Neuronal stem cell (in vitro differentiated cells): ENCODE measurements at regions not wholly inside any gene's neighbourhood (a gene's known extent, or its start where the extent isn't known, plus 50 kb on each side); places are given as distances from the start of the nearest gene placed in this dataset. TPM values are rescaled to one million over a fixed set of nuclear protein-coding genes. Genes with fewer than 3 reads are reported as not detected.
A peak's percentile ranks its signal among the peaks of the same experiment; 100 is the strongest.

Experiments
- DNase-seq: peaks from one replicate; pipeline ENCODE4 v3.0.0-alpha.2; 2013; ENCODE audit warnings: low spot score
- H2AFZ ChIP-seq: one replicate; pipeline ENCODE4 v1.6.1; 2013; ENCODE audit warnings: mild to moderate bottlenecking, low read length, inconsistent platforms
- H2AK5ac ChIP-seq: 2 replicates; pipeline ENCODE4 v1.6.1; 2013; ENCODE audit warnings: low read depth, mild to moderate bottlenecking, inconsistent platforms, low read length, moderate library complexity, mixed read lengths
- H2BK120ac ChIP-seq: 2 replicates; pipeline ENCODE4 v1.6.1; 2013; ENCODE audit warnings: low read depth, mild to moderate bottlenecking, inconsistent platforms, low read length, moderate library complexity, mixed read lengths
- H2BK12ac ChIP-seq: one replicate; pipeline ENCODE4 v1.6.1; 2013; ENCODE audit warnings: low read length, inconsistent platforms
- H2BK15ac ChIP-seq: 2 replicates; pipeline ENCODE4 v1.6.1; 2013; ENCODE audit warnings: mild to moderate bottlenecking, low read length, inconsistent platforms, mixed read lengths
- H2BK5ac ChIP-seq: one replicate; pipeline ENCODE4 v1.6.1; 2013; ENCODE audit warnings: inconsistent platforms, mild to moderate bottlenecking, low read length, moderate library complexity
- H3K14ac ChIP-seq: one replicate; pipeline ENCODE4 v1.6.1; 2013; ENCODE audit warnings: low read length, inconsistent platforms
- H3K18ac ChIP-seq: 2 replicates; pipeline ENCODE4 v1.6.1; 2013; ENCODE audit warnings: low read length, inconsistent platforms
- H3K23ac ChIP-seq: 2 replicates; pipeline ENCODE4 v1.6.1; 2013; ENCODE audit warnings: low read depth, mild to moderate bottlenecking, mixed read lengths, low read length, inconsistent platforms; ENCODE audit not compliant: poor library complexity
- H3K27ac ChIP-seq: replicated peaks from 3 replicates; pipeline ENCODE4 v1.5.1; 2013; ENCODE audit warnings: low read length, inconsistent platforms
- H3K27me3 ChIP-seq, 3 experiments: 2 replicates each; pipeline ENCODE4 v1.6.1; 2013; ENCODE audit warnings: low read length in 3 of 3, mild to moderate bottlenecking in 2 of 3, inconsistent platforms in 1 of 3, low read depth in 1 of 3, mixed read lengths in 1 of 3, moderate library complexity in 1 of 3; ENCODE audit not compliant: control insufficient read depth in 3 of 3, insufficient read depth in 3 of 3
- H3K36me3 ChIP-seq, 2 donors: replicated peaks in 1 of 2; 2 replicates each; pipeline ENCODE4 v1.6.1; 2013; ENCODE audit warnings: low read length in 2 of 2; ENCODE audit not compliant: control insufficient read depth in 2 of 2, insufficient read depth in 2 of 2
- H3K4ac ChIP-seq: 2 replicates; pipeline ENCODE4 v1.6.1; 2013; ENCODE audit warnings: inconsistent platforms, mild to moderate bottlenecking, low read length, moderate library complexity
- H3K4me1 ChIP-seq, 2 donors: 1 replicate in 1 of 2; 2 replicates in 1 of 2; pipeline ENCODE4 v1.6.1; 2013; ENCODE audit warnings: low read length in 2 of 2, low read depth in 1 of 2; ENCODE audit not compliant: control insufficient read depth in 2 of 2, insufficient read depth in 1 of 2
- H3K4me2 ChIP-seq: one replicate; pipeline ENCODE4 v1.6.1; 2013; ENCODE audit warnings: mild to moderate bottlenecking, low read length, inconsistent platforms; ENCODE audit not compliant: insufficient read depth, poor library complexity, severe bottlenecking
- H3K4me3 ChIP-seq, 2 donors: 2 replicates each; pipeline ENCODE4 v1.5.1; 2013; ENCODE audit warnings: low read length in 2 of 2, mild to moderate bottlenecking in 2 of 2, inconsistent platforms in 1 of 2, moderate library complexity in 1 of 2
- H3K79me1 ChIP-seq: one replicate; pipeline ENCODE4 v1.6.1; 2013; ENCODE audit warnings: low read depth, mild to moderate bottlenecking, inconsistent platforms, low read length, moderate library complexity
- H3K9ac ChIP-seq: one replicate; pipeline ENCODE4 v1.6.1; 2013; ENCODE audit warnings: mild to moderate bottlenecking, low read depth, low read length, inconsistent platforms; ENCODE audit not compliant: poor library complexity
- H3K9me3 ChIP-seq, 2 donors: replicated peaks in 1 of 2; 2 replicates each; pipeline versions ENCODE3 to v1.6.1; 2013; ENCODE audit warnings: low read length in 2 of 2, mild to moderate bottlenecking in 2 of 2, inconsistent platforms in 1 of 2, low read depth in 1 of 2, mixed read lengths in 1 of 2, moderate library complexity in 1 of 2; ENCODE audit not compliant: control insufficient read depth in 2 of 2, insufficient read depth in 1 of 2
- H4K8ac ChIP-seq: one replicate; pipeline ENCODE4 v1.6.1; 2013; ENCODE audit warnings: low read depth, mild to moderate bottlenecking, inconsistent platforms, low read length, moderate library complexity
- H4K91ac ChIP-seq: one replicate; pipeline ENCODE4 v1.6.1; 2013; ENCODE audit warnings: low read length, low read depth, mild to moderate bottlenecking, inconsistent platforms; ENCODE audit not compliant: poor library complexity
- WGBS, 2 donors: extraction: QIAGEN DNeasy Blood & Tissue Kit; methylation state at CpG; one replicate each; pipeline ENCODE4 v1.1.7; 2013; ENCODE audit warnings: missing lambda C conversion rate in 2 of 2, mixed read lengths in 1 of 2; ENCODE audit not compliant: insufficient read length in 2 of 2, insufficient replicate concordance in 1 of 2; ENCODE audit errors: extremely low coverage in 2 of 2; 5-methylcytosine and 5-hydroxymethylcytosine counted together
- small RNA-seq: library from polyadenylated mRNA; stranded (forward); fragments of <200 nt; extraction: miRNeasy Mini kit (QIAGEN cat#:217004); gene quantifications from one replicate; pipeline ENCODE3, GENCODE V24; 2013; ENCODE audit not compliant: insufficient read depth

DNA sequence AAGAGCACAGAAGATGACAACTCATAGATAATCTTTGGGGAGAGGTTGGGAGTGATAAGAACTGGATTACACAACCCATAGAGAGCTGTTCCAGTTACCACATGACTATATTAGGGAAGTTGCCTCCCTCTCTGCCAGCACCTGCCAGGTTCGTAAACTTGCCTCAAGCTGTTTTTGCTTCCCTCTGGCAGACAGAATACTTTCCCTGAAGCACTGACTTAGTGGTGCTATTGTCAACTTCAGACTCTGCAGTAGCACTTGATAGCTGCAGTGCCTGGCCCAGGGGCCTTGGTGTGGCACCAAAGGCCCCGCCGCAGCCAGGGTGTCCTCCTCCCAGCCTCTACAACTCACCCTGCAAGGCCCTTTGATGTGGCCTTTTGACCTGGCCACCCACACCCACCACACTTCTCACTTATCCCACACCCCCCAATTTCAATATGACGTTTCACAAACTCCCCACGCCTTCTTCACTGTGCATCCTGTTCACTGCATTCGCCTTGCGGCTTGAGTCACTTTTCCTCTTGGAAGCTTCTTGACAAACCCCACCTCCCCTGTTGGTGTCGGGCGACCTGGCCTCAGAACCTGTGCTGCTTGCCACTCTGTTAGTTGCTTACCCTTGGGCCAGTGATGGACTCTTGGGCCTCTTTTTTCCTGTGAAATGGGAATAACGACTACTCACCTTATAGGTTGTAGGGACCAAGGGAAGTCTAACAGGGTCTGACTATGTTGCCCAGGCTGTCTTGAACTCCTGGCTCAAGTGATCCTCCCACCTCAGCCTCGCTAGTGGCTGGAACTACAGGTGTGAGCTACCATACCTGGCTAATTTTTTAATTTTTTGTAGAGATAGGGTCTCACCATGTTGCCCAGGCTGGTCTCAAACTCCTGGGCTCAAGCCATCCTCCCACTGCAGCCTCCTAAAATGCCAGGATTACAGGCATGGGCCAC is 50.2 kb upstream of the PODXL start:
- peak overlapping the region; percentile 4 for H4K91ac ChIP-seq
- no peak for DNase-seq

More for the DNA sequence above, 50.2 kb upstream of the PODXL start:
- Histone ChIP-seq H3K4me3 (no peak overlapping the region), H3K9me3 (no peaks in the 10 kb centered on the region), H3K18ac (peak overlapping the region; percentile 20), H2AFZ (peak overlapping the region; percentile 55), H3K27me3 (no peaks in the 10 kb centered on the region), H2AK5ac (peak overlapping the region; percentile 58), H3K4me2 (no peak overlapping the region), H3K14ac (no peak overlapping the region), H3K27ac (peak overlapping the region; percentile 97), H3K36me3 (no peaks in the 10 kb centered on the region), H3K23ac (no peak overlapping the region), H2BK15ac (no peak overlapping the region), H4K8ac (no peak overlapping the region), H3K4me1 (peaks cover 51 to 62% of the 10 kb centered on the region in 2 donors), H2BK120ac (peak overlapping the region; percentile 19), H3K4ac (no peak overlapping the region), H2BK5ac (peak overlapping the region; percentile 2), H2BK12ac (peak overlapping the region; percentile 75), H3K79me1 (no peaks in the 10 kb centered on the region), H3K9ac (no peak overlapping the region)
- WGBS, 2 donors, result 100% methylated on average over 2 of the region's 11 CpGs; no CpG with 5 or more reads in 1 of the 2 donors

Small RNA genes in the stretch of these regions (small RNA-seq; reads per million reads assigned to genes)
- gene AC009518.3, result not detected
